Neuron (in vitro differentiated cells): ENCODE measurements at regions not wholly inside any gene's neighbourhood (a gene's known extent, or its start where the extent isn't known, plus 50 kb on each side); places are given as distances from the start of the nearest gene placed in this dataset.

Experiments
- H2AFZ ChIP-seq: one replicate; pipeline ENCODE4 v1.6.1; 2013; ENCODE audit warnings: low read depth, mild to moderate bottlenecking, inconsistent platforms, low read length, moderate library complexity
- H3K27me3 ChIP-seq: one replicate; pipeline ENCODE4 v1.6.1; 2013; ENCODE audit warnings: low read length; ENCODE audit not compliant: insufficient read depth
- H3K36me3 ChIP-seq: one replicate; pipeline ENCODE4 v1.6.1; 2013; ENCODE audit warnings: low read length; ENCODE audit not compliant: insufficient read depth
- H3K4me1 ChIP-seq: one replicate; pipeline ENCODE4 v1.6.1; 2013; ENCODE audit warnings: low read length; ENCODE audit not compliant: insufficient read depth
- H3K4me3 ChIP-seq: 2 replicates; pipeline ENCODE4 v1.5.1; 2013; ENCODE audit warnings: mild to moderate bottlenecking, low read length, moderate library complexity
- H3K9me3 ChIP-seq: one replicate; pipeline ENCODE4 v1.6.1; 2013; ENCODE audit warnings: low read length

- H3K27me3 ChIP-seq, result no peaks in the 10 kb centered on the region
- H3K4me3 ChIP-seq, result peak overlapping the region; percentile 5
- no peak overlapping the region for H2AFZ ChIP-seq
- H3K4me1 ChIP-seq, result peaks cover 36% of the 10 kb centered on the region
- no peaks in the 10 kb centered on the region for H3K36me3 ChIP-seq
- H3K9me3 ChIP-seq, result no peaks in the 10 kb centered on the region
These were observed 65.3 kb downstream of the CPN2 start for GRCh38 chr3:194285850-194286197.

DNA sequence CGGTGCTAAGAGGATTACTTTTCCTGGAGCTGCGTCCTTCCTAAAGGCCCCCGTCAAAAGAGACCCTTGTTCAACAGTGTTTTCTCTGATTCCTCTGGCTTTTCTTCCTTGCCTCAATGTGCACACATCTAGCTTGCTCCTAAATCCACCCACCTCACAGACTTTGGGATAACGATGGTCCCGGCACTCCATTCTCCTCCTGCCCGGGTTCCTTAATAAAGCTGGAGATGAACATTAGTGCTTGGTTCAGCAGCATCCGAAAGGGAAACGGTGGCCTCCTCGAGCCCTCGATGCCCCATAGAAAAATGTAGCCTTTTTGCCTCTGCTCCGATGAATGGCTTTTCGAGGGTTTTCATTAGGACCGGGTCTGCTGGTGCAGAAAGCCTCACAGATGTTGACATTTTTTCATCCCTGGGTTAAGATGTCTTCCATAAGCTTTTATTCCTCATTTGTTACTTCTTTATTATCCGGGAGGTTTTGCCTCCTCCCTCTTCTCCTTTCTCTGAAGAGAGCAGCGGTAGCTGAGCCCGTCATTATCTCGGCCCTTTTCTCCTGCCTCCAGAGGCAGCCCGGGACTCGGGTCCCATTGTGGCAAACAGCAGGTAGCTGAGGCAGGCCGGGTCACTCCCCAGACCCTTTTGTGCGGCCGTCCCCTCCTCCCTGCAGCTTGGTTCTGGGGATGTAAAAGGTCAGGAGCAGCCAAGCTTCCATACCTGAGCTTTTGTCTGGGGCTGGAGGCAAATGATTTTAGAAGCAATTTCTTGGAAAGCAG is 64.6 kb downstream of the CPN2 start:
- Histone ChIP-seq H3K36me3 (no peaks in the 10 kb centered on the region), H3K27me3 (no peaks in the 10 kb centered on the region), H3K9me3 (no peaks in the 10 kb centered on the region), H3K4me1 (peaks cover 36% of the 10 kb centered on the region), H3K4me3 (peak overlapping the region; percentile 5), H2AFZ (no peak overlapping the region)

DNA sequence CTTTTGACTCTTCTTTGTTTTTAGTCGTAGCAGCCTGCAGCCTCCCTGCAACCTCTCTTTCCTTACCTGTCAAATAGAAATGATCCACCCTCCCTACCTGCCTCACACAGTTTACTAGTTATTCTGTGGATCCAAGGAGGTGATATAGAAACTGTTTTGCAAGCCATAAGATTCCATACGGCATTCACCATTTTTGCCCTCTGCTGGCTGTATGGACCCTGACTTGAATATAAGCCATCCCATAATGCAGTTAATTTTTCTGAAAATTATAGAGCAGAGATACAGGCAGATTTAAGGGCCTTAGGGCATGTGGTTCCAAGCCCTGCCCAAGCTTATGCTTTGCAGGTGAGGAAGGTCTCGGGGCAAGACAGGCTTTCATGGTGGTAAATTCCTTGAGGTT is 63.8 kb downstream of the CPN2 start:
- peaks cover 36% of the 10 kb centered on the region for H3K4me1 ChIP-seq
- no peaks in the 10 kb centered on the region for H3K27me3 ChIP-seq
- H3K36me3 ChIP-seq, result no peaks in the 10 kb centered on the region
- H3K9me3 ChIP-seq, result no peaks in the 10 kb centered on the region
- no peak overlapping the region for H2AFZ ChIP-seq
- H3K4me3 ChIP-seq, result no peak overlapping the region

DNA sequence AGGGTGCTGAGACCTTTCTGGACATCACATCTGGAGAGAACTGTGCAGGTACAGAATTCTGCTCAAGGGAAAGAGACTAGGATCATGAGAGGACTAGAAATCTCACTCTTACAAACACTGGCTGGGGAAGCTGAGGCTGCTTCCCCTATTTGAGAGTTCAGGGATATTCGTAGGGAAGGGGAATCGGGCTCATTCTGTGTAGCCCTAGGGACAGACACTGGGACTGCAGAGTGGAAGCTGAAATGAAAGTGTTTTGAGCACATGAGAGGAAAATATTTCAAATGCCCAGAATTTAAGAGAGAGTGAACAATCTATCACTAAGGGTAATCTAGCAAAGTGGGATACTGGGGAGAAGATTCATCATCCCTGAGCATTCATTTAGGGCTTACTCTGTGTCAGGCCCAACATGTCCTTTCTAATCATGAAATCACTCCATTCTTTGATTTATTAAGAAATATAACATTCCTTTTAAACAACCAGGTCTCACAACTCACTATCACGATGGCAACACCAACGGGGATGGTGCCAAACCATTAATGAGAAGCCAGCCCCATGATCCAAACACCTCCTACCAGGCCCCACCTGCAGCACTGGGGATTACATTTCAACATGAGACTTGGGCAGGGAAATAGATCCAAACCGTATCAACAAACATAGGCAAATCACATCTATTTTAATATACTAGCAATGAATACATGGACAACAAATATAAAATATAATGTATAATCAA is 63.0 kb downstream of the CPN2 start:
- H2AFZ ChIP-seq, result no peak overlapping the region
- H3K4me1 ChIP-seq, result peaks cover 36% of the 10 kb centered on the region
- no peaks in the 10 kb centered on the region for H3K36me3 ChIP-seq
- H3K27me3 ChIP-seq, result no peaks in the 10 kb centered on the region
- no peak overlapping the region for H3K4me3 ChIP-seq
- H3K9me3 ChIP-seq, result no peaks in the 10 kb centered on the region
